LHCN-M2 (cell line): ENCODE measurements at regions not wholly inside any gene's neighbourhood (a gene's known extent, or its start where the extent isn't known, plus 50 kb on each side); places are given as distances from the start of the nearest gene placed in this dataset.
"Not testable (repeated sequence)": the region's sequence is repeated elsewhere in the genome, so short reads cannot be mapped to it uniquely, and the experiment has no call there.

Experiments
- DNase-seq: peaks from one replicate; pipeline ENCODE4 v3.0.0-alpha.2; 2012; ENCODE audit warnings: low read depth

DNA sequence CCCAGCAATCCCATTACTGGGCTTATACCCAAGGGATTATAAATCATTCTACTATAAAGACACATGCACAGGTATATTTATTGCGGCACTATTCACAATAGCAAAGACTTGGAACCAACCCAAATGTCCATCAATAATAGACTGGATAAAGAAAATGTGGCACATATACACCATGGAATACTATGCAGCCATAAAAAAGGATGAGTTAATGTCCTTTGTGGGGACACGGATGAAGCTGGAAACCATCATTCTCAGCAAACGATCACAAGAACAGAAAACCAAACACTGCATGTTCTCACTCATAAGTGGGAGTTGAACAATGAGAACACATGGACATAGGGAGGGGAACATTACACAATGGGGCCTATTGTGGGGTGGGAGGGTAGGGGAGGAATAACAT is 224.4 kb upstream of the SERP2 start:
- DNase-seq = not testable (repeated sequence)

DNA sequence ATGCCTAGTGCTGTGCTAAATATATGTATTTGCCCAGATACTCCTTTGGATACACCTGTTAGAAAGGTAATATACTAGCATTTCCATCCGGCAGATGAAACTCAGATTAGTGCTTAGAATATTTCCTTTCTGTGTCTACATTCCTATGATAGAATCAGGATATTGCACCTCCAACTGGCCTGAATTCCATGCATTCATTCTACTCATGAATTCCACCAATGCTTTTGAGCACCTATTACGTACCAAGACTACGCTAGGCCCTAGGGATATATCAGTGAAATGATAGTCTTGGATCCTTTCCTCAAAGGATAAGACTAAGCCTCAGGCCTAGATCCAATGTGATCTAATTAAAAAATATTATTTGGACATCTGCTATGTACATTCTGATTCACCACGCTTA is 223.8 kb upstream of the SERP2 start:
- no peak for DNase-seq

DNA sequence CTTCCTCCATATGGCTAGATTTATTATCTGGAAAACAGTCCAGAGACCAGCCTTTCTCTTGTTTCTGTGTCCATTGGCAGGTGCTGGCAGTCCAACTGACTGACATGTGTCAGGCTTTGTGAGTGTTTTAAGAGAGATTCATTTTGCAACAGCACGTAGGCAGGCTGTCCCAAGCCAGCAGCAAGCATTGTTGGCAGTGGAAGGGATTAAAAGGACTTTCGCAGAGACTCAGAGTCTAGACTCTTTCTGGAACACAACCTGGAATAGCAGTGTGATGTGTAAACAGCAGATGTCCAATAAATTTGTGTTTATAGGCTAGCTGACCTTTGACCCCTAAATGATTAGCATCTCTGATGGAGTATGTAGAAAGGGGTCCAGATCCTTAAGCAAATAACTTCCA is 222.2 kb upstream of the SERP2 start:
- DNase-seq = no peak

DNA sequence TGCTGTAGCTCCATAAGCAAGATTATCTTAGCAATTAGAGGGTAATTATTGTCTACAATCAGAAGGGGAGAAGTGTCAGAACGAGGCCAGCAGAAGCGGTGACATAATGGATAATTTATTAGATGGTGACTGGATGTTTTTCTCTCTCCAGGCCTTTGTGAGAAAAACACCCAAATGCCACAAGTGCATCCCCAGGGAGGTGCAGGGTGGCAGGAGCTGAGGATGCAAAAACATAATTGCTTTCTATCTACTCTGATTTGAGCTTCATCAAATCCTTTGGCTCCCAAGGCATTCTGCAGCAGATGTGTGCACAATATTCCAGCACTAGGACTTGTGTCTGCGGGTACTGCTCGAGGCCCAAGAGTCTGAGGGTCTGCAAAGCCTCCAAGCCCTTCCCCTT is 220.1 kb upstream of the SERP2 start:
- DNase-seq = no peak

DNA sequence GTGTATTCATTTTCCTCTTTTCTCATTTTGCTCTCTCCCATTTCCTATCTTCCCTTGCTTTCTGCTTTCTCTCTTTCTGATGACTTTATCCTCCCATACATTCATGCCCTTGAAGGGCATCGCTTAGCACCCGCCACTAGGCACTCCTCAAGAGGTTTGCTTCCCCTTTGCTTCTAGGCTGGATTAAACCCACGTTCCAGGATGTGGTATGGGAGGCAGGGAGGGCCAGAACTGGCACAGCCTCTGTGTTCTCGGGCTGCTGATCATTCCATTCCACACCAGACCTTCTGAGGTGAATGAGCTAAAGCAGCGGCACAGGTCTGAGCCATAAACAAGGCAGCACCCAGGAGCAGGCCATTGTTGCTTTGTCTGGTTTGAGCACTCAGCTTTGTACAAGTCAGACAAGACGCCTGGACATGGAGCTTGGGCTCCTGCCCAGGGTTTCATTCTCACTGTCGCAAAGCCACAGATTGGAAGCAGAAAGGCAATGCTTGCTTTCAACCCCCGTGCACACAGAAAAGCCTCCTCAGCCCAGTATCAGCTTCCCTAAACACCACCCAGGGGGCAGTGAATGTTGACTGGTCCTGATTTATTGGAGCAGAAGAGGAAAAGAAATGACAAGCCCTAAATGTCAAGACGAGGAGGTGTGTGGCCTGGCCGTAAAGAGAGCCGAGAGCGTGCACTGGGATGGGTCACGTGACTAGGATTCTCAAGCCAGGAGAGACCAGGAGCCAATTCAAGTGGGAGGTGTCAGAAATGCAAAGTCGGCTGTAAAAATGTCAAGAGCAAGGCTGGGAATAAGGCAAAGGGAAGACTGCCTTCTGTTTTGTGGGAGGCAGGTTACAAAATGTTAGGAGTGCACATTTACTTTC is 218.0 kb upstream of the SERP2 start:
- DNase-seq = no peak

DNA sequence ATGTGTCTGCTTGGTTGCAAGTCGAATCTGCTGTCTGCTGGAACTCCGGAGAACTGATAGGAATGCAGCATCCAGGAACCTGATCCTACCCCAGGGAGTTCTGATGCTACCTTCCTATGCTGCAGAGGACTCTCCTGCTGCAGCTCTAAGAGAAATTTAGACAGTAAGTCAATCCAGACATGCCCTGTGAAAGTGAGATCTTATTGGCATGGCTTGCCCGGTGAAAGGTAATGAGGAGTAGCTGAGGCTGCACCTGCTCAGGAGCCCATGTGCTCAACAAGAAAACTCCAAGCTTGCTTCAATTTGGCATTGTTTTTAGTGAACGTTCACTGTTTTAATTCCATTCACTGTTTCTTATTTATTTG is 217.3 kb upstream of the SERP2 start:
- DNase-seq = no peak

DNA sequence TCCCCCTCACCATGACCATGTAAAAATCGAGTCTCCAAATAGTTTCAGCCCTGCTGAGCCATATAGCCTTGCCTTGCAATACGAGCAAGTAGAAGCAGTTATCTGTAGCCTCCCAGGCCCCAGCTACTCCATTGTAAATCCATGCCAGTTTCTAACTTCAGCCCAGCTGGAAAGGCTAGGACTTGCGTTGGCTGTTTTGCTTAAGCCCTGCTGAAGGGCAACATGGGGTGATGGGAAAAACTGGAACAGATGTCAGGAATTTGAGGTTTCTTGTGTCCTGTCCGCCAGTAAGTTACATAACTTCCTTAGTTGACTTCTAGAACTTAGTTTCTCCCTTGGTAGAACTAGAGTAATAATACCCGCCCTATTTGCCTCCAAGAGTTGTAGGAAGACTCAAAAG is 216.0 kb upstream of the SERP2 start:
- no peak for DNase-seq

DNA sequence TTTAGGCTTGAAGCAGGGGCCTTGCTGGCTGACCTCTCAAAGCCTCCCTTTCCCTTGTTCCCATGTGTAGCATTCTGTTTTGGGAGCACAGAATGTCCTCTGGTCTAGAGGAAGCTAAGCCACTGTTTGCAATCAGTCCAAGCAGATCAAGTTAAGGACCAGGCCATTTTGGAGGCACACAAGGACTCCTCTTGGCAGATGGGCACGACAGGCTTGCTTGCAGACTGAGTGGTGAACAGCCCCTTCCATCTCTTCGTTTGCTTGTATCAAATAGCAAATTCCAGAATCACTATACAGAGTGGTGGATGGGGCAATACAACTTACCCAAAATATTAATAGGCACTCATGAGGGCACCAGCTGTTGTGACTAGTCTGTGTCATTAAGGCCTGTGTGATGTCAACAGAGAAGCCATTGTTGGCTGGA is 215.5 kb upstream of the SERP2 start:
- DNase-seq = no peak

DNA sequence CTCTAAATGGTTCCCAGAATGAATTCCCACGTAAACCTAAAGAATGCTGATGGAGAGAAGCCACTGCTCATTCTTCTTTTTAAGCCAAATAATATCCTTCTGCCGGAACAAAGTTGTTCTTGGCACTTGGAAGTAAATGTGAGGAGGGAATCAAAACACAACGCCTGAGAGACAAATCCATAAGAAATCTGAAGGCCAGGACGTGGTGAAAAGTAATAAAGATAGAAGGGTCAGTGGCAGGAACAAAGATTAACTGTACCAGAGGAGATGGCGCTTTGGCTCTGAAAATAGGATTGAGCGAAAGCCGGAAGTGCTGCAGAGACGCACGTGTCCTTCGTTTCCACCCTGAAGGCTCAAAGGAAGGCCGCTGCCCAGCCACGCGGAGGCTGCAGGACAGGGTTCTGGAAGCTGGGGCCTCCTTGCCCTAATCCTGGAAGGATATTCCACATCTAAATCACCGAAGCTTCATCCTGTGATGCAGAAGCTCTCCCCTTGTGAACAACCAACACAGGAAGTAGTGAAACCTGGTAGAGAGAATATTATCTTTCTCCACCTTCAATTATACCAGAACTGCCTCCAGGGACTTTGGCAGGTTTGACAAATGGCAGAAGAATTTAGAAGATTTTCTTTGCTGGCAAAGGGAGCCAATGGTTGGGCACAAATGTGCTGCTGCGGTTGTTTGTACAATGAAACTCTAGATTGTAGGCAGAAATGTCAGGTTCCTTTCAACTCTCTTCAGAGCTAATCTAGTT is 214.6 kb upstream of the SERP2 start:
- peak; percentile 36 for DNase-seq

DNA sequence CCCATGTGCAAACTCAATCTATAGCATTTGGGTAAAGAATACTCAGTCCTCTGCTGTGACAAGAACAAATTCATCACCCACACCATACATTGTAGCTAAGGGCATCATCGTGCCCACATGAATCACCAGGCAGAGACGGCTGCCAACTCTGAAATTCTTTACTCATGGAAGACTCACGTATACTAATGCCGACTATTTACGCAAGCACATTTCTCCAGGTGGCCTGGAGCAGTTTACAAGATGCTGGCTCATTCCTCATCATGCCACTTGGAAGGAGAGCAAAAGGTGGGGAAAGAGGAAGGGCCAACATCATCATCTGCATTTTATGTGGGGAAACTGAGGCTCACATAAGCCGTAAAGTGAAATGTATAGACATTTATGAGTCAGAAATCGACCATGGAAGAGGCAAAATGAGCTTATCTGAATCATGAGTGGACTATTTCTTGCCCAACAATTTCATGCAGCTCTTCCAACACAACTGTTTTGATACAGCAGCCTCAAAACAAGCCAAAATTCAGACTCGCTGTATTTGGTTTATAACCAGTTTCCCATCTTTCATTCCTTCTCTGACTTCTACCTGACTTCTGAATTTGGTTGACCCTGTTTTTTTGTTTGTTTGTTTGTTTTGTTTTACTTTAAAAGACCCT is 213.9 kb upstream of the SERP2 start:
- peak; percentile 51 for DNase-seq

DNA sequence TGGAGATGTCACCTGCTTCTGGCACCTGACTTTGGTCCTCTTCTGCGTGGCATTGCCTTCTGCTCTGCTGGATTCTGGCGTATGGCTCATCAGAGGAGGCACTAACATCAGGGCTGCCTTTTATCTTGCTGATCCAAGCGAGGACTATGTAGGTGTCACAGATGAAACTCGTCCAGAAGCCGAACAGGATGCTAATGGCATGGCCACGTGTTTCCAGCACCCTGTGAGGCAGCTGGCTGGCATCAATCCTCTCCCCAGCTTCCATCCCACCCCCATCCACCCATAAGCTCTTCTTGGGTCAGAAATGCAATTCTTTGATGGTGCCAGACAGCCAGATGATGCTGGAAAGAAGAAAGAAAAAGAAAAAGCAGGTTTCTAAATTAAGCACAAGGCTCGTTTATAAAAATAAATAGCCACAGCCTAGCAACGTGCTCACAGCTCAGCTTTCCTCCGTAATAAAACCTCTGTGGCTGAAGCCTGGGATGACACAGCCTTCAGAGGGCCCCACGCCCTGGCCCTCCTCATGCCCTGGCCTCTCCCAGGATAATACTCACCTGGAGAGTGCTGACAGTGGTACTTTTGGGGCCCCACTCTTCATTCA is 212.9 kb upstream of the SERP2 start:
- no peak for DNase-seq

DNA sequence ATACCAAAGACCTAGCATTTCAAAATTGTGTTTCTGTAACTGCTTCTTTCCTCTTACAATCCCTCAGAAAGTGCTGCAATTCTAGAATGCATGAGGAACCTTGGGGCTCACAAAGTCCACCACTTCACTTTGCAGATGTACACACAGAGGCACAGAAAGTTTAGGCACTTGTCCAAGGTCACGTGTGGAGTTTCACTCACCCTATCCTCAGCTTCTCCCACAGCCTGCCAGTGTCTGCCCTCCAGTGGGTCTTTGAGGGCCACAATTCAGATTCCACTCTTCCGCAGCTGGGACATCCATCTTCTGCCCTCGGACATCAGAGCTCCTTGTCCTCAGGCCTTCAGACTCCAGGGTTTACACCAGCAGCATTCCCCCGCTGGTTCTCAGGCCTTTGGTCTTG is 210.5 kb upstream of the SERP2 start:
- no peak for DNase-seq

DNA sequence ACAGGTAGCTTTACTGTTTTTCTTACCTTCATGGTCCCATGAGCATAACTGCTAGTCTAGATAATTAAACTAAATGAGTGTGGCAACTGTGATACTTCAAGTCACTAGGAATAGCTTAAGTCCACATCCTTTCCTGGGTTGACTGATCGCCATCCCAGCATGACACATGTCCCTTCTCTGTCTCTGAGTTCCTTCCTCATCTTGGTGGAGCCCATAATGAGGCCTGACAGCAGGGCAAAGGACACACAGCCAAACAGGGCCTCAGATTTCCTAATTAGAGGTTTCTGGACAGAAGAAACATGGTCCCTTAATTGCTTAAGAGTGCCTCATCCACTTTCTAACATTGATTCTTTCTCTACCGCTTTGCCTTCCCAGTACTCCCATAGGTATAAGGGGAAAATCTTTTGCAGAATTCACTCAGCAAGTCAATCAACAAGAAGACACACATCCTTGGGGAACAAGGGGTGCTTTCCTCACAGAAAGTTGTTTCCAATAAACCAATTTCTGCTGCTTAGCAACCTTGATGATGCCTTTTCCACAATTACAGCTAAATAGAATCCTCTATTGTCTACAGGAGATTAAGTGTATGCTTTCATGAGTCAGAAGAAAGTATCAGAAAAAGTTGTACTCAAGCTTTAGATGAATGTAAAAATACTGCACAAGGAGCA is 208.3 kb upstream of the SERP2 start:
- no peak for DNase-seq

DNA sequence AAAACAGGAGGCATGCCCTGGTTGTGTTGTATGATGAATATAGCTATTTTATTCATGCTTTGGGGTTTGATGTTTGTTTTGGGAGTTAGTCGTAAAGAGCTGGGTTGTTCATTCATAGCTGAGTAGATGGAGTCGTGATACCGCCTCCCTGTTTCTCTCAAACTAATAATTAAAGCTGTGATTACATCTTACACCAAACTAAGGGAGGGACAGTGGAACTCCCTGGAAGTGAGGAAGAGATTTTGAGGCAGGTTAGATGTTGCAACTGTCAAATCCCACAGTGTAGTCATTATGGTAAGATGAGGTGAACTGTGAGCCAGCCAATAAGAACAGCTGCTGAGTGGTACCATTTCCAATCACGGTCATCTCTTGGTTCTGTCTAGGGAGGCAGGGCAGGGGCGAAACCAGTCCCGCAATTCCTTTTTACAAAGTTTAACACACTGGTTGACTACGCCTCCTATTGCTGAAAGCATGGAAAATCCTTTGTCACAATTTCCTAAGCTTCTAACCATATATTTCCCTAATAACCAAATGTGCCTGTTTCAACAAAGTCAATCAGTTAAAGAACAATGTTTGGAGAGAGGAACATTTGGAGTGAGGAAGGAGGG is 207.6 kb upstream of the SERP2 start:
- DNase-seq = no peak

DNA sequence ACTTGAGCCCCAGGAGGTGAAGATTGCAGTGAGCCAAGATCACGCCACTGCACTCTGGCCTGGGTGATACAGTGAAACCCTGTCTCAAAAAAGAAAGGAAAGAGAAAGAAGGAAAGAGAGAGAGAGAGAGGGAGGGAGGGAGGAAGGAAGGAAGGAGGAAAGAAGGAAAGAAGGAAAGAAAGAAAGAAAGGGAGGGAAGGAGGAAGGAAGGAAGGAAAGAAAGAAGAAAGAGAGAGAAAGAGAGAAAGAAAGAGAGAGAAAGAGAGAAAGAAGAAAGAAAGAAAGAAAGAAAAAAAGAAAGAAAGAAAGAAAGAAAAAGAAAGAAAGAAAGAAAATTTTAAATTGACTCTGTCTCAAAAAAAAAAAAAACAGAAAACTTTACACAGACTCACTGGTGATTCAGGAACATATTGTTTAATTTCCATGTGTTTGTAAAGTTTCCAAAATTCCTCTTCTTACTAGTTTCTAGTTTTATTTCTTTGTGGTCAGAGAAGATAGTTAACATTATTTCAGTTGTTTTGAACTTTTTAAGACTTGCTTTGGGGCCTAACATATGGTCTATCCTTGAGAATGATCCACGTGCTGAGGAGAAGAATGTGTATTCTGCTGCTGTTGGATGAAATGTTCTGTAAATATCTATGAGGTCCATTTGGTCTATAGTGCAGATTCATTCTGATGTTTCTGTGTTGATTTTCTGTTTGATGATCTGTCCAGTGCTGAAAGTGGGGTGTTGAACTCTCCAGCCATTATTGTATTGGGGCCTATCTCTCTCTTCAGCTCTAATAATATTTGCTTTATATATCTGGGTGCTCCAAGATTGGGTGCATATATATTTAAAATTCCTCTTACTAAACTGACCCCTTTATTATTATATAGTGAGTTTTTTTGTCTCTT is 204.4 kb upstream of the SERP2 start:
- no peak for DNase-seq

DNA sequence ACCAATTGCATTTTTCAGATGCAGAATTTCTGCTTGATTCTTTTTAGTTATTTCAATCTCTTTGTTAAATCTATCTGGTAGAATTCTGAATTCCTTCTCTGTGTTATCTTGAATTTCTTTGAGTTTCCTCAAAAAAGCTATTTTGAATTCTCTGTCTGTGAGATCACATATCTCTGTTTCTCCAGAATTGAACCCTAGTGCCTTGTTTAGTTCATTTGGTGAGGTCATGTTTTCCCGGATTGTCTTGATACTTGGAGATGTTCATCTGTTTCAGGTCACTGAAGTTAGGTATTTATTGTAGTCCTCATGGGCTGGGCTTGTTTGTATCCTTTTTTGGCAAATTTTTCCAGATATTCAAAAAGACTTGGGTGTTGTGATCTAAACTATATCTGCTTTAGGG is 202.9 kb upstream of the SERP2 start:
- DNase-seq = no peak

DNA sequence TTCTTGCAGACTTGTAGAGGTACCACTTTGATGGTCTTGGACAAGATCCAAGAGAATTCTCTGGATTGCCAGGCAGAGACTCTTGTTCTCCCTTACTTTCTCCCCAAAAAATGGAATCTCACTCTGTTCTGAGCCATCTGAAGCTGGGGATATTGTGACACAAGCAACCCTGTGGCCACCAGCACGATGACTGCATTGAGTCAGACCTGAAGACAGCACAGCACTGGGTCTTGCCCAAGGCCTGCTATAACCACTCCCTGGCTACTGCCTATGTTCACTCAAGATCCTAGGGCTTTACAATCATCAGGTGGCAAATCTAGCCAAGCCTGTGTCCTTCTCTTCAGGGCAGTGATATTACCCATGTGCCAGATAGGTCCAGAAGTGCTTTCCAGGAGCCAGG is 202.5 kb upstream of the SERP2 start:
- DNase-seq = no peak

DNA sequence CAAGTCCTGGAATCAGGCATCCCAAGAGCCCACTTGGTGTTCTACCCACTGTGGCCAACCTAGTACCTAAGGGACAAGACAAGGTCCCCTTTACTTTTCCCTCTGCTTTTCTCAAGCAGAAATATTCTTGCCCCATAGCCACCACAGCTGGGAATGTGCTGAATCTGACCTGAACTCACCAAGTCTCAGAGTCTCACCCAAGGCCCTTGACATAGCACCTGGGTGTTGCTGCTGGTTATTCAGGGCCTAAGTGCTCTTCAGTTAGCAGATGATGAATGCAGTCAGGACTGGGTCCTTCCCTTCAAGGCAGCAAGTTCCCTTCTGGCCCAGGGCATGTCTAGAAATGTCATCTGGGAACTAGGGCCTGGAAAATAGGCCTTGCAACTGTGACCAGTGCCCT is 201.8 kb upstream of the SERP2 start:
- no peak for DNase-seq

DNA sequence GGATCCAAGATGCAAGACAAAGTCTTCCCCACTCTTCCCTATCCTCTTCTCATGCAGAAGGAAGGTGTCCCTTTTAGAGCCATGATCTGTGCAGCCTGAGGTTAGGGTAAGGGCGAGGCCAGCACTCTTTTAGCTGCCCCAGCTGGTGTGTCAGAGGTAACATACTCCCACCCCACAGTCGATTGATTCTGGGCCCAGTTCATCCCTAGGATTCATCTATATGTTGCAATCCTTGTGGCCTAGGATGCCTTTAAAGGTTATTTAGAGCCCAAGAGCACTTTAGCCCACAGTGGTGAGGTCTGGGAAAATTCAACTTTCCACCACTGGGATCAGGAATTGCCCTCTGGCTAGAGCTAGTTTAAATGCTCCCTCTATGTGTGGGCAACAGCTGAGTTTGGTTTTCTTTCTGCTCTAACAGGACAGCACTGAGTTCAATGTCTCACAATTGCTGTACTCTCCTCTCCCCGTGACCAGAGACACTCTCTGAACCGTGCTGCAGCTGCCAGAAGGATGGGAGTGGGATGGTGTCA is 201.3 kb upstream of the SERP2 start:
- no peak for DNase-seq
